ENCODE measurements at regions not wholly inside any gene's neighbourhood (a gene's known extent, or its start where the extent isn't known, plus 50 kb on each side); places are given as distances from the start of the nearest gene placed in this dataset.

DNA sequence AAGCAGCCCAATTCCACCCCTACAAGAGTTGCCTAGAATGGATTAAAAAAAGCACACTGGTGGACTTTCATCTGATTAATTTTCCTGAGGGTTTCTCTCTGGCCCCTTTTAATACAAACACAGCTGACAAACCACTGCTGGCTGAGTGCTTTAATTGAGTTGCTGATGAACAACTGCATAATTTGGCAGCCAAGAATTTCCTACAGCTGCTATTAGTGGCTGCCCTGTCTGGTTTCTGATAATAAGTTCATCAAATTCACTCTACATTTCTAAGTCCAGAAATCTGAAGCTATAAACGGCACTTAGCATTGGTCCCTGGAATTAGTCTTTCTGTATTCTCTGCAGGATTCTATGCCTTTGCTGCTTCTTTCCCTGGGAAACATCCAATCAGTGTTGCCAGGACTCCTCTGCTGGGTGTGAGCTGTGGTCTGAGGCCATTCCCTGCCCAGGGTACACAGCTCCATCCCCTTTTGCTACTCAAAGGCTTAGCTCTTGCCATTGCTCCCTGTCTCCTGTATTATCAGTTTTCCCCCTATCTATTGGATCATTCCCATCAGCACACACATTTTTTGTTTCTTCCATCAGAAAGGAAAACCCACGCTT lies 110.6 kb downstream of the LSM5 start:
- TF ChIP-seq, protein P1, sequence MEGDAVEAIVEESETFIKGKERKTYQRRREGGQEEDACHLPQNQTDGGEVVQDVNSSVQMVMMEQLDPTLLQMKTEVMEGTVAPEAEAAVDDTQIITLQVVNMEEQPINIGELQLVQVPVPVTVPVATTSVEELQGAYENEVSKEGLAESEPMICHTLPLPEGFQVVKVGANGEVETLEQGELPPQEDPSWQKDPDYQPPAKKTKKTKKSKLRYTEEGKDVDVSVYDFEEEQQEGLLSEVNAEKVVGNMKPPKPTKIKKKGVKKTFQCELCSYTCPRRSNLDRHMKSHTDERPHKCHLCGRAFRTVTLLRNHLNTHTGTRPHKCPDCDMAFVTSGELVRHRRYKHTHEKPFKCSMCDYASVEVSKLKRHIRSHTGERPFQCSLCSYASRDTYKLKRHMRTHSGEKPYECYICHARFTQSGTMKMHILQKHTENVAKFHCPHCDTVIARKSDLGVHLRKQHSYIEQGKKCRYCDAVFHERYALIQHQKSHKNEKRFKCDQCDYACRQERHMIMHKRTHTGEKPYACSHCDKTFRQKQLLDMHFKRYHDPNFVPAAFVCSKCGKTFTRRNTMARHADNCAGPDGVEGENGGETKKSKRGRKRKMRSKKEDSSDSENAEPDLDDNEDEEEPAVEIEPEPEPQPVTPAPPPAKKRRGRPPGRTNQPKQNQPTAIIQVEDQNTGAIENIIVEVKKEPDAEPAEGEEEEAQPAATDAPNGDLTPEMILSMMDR (conservative IDR thresholded peaks at IDR 0.05; ENCODE audit: low read length) = no peak
- no peak for TF ChIP-seq EZH2phosphoT487 (IDR thresholded peaks at IDR 0.05; ENCODE audit: borderline replicate concordance)

Measured in Loucy (cell line).